ENCODE measurements at regions not wholly inside any gene's neighbourhood (a gene's known extent, or its start where the extent isn't known, plus 50 kb on each side); places are given as distances from the start of the nearest gene placed in this dataset.

DNA sequence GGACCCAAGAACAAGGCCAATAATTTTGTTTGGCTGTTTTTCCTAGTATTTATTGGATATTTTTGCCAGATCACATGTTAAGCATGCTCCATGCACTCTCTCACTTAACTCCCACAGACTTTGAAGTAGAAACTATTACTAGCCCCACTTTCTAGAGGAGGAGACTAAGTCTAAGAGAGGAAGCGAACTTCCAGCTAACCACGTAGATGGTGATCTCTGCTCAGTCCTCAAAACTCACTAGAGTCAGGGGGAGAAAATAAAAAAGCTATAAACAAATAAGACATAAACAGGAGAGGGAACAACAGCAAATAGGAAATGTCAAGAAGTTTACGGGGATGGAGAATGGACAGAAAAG lies 481.0 kb upstream of the PROK2 start:
- Mint-ChIP-seq H3K4me1 (peaks cover 20% of the 10 kb centered on the region), H3K9me3 (no peaks in the 10 kb centered on the region), H3K27ac (no peak overlapping the region), H3K27me3 (ENCODE audit: low read depth) (peaks cover 5% of the 10 kb centered on the region), H3K4me3 (no peak overlapping the region), H3K36me3 (no peaks in the 10 kb centered on the region)
- TF ChIP-seq, protein P1, sequence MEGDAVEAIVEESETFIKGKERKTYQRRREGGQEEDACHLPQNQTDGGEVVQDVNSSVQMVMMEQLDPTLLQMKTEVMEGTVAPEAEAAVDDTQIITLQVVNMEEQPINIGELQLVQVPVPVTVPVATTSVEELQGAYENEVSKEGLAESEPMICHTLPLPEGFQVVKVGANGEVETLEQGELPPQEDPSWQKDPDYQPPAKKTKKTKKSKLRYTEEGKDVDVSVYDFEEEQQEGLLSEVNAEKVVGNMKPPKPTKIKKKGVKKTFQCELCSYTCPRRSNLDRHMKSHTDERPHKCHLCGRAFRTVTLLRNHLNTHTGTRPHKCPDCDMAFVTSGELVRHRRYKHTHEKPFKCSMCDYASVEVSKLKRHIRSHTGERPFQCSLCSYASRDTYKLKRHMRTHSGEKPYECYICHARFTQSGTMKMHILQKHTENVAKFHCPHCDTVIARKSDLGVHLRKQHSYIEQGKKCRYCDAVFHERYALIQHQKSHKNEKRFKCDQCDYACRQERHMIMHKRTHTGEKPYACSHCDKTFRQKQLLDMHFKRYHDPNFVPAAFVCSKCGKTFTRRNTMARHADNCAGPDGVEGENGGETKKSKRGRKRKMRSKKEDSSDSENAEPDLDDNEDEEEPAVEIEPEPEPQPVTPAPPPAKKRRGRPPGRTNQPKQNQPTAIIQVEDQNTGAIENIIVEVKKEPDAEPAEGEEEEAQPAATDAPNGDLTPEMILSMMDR (IDR thresholded peaks at IDR 0.05; ENCODE audit: unreplicated experiment), result no peak
- DNase-seq (ENCODE audit: low spot score in 2 of 2, unreplicated experiment in 2 of 2), result no peak

DNA sequence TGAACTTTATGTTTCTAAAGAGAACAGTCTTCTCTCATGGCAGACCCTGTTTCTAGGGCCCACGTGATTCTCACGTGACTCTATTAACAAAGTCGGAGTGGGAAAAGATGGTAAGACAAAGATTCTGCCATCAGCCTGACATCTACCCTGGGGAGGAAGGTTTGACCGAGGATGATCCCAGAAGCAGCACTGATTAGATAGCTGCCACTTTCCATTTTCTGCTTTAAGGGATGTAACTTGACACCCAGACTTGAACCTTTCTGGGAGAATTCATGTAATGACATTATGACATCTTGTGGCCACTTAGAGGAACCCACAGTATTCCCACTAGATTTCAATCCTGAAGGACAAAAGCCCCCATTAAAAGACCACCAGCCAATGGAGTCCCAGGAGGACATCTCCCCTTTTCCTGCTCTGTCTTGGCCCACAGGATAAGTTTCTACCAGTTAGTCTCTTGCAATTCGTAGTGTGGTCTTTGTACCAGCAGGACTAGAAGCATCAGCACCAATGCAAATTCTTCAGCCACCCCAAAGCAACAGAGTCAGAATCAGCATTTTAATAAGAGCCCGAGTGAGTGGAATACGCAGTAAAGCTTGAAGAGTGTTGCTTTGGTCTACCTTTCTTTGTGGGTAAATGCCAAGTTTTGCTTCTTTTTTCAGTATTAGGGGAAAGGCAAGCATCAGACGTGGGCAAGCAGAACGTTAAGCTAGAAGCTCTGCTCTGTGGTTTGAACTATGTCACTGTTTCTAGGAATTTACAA lies 480.5 kb upstream of the PROK2 start:
- Mint-ChIP-seq H3K4me1 (peaks cover 16% of the 10 kb centered on the region), H3K36me3 (no peaks in the 10 kb centered on the region), H3K27me3 (ENCODE audit: low read depth) (peaks cover 9% of the 10 kb centered on the region), H3K9me3 (no peaks in the 10 kb centered on the region), H3K27ac (no peak overlapping the region), H3K4me3 (no peak overlapping the region)
- TF ChIP-seq, protein P1 (IDR thresholded peaks at IDR 0.05; ENCODE audit: unreplicated experiment), result no peak
- DNase-seq (ENCODE audit: low spot score in 2 of 2, unreplicated experiment in 2 of 2), result no peak

DNA sequence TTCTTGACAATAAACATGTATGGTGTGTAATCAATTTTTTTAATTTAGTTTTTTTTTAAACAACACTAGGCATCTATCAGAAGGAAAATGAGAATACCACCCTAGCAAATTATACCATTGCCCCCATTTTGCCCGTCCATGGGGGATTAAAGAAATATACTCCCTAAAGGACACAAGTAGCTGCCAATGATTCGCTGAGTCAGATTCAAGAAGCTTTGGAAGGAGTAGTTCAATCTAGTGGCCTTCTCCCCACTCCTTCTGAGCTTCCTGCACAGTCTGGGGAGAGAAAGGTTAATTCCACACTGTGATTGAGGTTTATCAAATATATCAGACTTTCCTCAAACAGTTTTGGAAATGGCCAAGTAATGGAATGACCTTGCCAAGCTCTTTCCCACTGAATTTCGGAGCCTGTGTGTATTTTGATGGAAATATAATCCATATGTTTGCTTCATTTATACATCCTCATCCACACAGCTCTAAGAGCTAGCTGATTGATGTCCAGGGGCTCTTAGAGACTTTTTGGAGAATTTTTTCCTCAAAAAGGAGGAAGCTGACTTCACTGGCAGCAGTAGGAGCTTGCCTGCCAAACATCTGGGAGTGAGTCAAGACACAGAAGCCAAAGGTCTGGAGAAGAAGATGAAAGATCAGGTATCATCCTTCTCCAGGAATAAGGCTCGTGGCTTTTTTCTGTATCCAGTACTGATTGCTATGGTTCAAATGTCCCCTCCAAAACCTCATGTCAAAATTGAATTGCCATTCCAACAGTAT lies 478.5 kb upstream of the PROK2 start:
- TF ChIP-seq, protein P1 (IDR thresholded peaks at IDR 0.05; ENCODE audit: unreplicated experiment), result no peak
- no peaks in the 10 kb centered on the region for H3K9me3 Mint-ChIP-seq
- no peak overlapping the region for H3K4me3 Mint-ChIP-seq
- no peak overlapping the region for H3K27ac Mint-ChIP-seq
- peaks cover 7% of the 10 kb centered on the region for H3K4me1 Mint-ChIP-seq
- DNase-seq (ENCODE audit: low spot score in 2 of 2, unreplicated experiment in 2 of 2), result no peak
- H3K27me3 Mint-ChIP-seq (ENCODE audit: low read depth), result peaks cover 16% of the 10 kb centered on the region
- H3K36me3 Mint-ChIP-seq, result no peaks in the 10 kb centered on the region

DNA sequence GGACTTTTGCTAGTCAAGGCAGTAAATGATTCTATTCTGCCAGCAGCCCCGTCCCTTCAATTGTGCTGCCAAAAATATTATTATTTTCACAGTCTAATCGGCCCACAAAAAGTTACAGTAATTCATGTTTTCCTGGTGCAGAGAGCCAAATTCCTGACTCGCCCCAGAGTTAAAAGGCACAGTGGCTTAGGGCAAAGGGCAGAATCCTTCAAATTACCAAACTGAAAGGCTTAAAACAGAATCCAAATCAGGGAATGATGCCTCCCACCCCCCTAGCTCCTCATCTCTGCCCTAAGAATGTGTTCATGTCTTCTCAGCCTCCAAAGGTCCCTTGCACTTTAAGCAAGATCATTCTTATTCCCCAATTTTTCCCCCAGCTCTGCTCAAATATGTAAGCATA lies 477.8 kb upstream of the PROK2 start:
- no peak overlapping the region for H3K27ac Mint-ChIP-seq
- no peaks in the 10 kb centered on the region for H3K9me3 Mint-ChIP-seq
- H3K4me1 Mint-ChIP-seq, result peaks cover 8% of the 10 kb centered on the region
- H3K36me3 Mint-ChIP-seq, result no peaks in the 10 kb centered on the region
- DNase-seq (ENCODE audit: low spot score in 2 of 2, unreplicated experiment in 2 of 2), result no peak
- TF ChIP-seq, protein P1 (IDR thresholded peaks at IDR 0.05; ENCODE audit: unreplicated experiment), result no peak
- H3K4me3 Mint-ChIP-seq, result no peak overlapping the region
- H3K27me3 Mint-ChIP-seq (ENCODE audit: low read depth), result peaks cover 19% of the 10 kb centered on the region

- TF ChIP-seq, protein P1 (IDR thresholded peaks at IDR 0.05; ENCODE audit: unreplicated experiment), result no peak
- Mint-ChIP-seq H3K36me3 (no peaks in the 10 kb centered on the region), H3K27me3 (ENCODE audit: low read depth) (peaks cover 19% of the 10 kb centered on the region), H3K4me3 (no peak overlapping the region), H3K27ac (no peak overlapping the region), H3K4me1 (peaks cover 8% of the 10 kb centered on the region), H3K9me3 (no peaks in the 10 kb centered on the region)
- no peak for DNase-seq (ENCODE audit: low spot score in 2 of 2, unreplicated experiment in 2 of 2)
Measured at GRCh38 chr3:72261566-72262564, 476.9 kb upstream of the PROK2 start.
